AG04449 (cell line): ENCODE measurements at regions not wholly inside any gene's neighbourhood (a gene's known extent, or its start where the extent isn't known, plus 50 kb on each side); places are given as distances from the start of the nearest gene placed in this dataset.
"Not testable (repeated sequence)": the region's sequence is repeated elsewhere in the genome, so short reads cannot be mapped to it uniquely, and the experiment has no call there.

Experiments
- CTCF ChIA-PET: fragments of 350-600 bp; formaldehyde crosslinking; extraction: SDS; loops from one replicate; lab custom pipeline; 2021; ENCODE audit warnings: antibody characterized with exemption; lab: Yijun Ruan, JAX
- POLR2A ChIA-PET: fragments of 400-600, 350-600 bp; formaldehyde crosslinking; extraction: SDS; loops from one replicate; lab custom pipeline; 2020; ENCODE audit warnings: antibody characterized with exemption, inconsistent platforms; lab: Yijun Ruan, JAX
- DNase-seq: peaks from one replicate; pipeline ENCODE4 v3.0.0-alpha.2; 2010; ENCODE audit warnings: low read depth, low spot score
- H3K4me3 ChIP-seq: 2 replicates; pipeline ENCODE4 v1.5.1; 2011; ENCODE audit warnings: low read depth, mild to moderate bottlenecking, control low read depth, low read length
- TF ChIP-seq, protein P1 (sequence below): IDR thresholded peaks from one replicate; pipeline ENCODE4 v1.5.1; 2011; ENCODE audit warnings: mild to moderate bottlenecking, moderate library complexity, low read length, control low read depth, inconsistent platforms; ENCODE audit not compliant: insufficient read depth; ENCODE audit errors: missing control alignments

- DNase-seq, result no peak
- TF ChIP-seq, protein P1, sequence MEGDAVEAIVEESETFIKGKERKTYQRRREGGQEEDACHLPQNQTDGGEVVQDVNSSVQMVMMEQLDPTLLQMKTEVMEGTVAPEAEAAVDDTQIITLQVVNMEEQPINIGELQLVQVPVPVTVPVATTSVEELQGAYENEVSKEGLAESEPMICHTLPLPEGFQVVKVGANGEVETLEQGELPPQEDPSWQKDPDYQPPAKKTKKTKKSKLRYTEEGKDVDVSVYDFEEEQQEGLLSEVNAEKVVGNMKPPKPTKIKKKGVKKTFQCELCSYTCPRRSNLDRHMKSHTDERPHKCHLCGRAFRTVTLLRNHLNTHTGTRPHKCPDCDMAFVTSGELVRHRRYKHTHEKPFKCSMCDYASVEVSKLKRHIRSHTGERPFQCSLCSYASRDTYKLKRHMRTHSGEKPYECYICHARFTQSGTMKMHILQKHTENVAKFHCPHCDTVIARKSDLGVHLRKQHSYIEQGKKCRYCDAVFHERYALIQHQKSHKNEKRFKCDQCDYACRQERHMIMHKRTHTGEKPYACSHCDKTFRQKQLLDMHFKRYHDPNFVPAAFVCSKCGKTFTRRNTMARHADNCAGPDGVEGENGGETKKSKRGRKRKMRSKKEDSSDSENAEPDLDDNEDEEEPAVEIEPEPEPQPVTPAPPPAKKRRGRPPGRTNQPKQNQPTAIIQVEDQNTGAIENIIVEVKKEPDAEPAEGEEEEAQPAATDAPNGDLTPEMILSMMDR, result no peak
- POLR2A ChIA-PET, result no interaction called here
- CTCF ChIA-PET, result interaction anchor here (1.7 to 1.8 kb wide), 3 partner anchors 12 to 861 kb away, joined by 5 to 6 read pairs (median 5); no protein-coding TSS in a partner anchor
- H3K4me3 ChIP-seq, result no peak overlapping the region
Observed at GRCh38 chr11:79506734-79507344, 66.0 kb upstream of the TENM4 start.

DNA sequence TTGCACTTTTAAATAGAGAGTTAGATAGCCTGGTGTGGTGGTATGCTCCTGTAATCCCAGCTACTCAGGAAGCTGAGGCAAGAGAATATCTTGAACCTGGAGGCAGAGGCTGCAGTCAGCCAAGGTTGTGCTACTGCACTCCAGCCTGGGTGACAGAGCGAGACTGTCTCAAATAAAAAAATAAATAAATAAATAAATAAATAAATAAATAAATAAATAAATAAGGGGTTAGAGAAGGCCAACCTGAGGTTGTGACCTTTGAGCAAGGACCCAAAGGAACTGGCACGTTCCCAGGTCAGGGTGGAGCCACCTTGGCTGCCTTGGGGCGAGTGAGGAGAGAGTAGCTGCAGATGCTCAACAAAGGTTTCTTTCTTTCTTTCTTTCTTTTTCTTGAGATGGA is 65.3 kb upstream of the TENM4 start:
- TF ChIP-seq, protein P1, result no peak
- DNase-seq, result no peak
- no peak overlapping the region for H3K4me3 ChIP-seq
- POLR2A ChIA-PET, result no interaction called here
- CTCF ChIA-PET, result interaction anchor here (1.8 to 3.7 kb wide), 2 partner anchors 12 to 860 kb away, joined by 5 to 38 read pairs; no protein-coding TSS in a partner anchor

- POLR2A ChIA-PET, result no interaction called here
- TF ChIP-seq, protein P1, result no peak
- H3K4me3 ChIP-seq, result no peak overlapping the region
- no peak for DNase-seq
- CTCF ChIA-PET, result interaction anchor here (3.7 kb wide), 1 partner anchor 9 kb away, joined by 38 read pairs; no protein-coding TSS in a partner anchor
Observed at GRCh38 chr11:79503028-79503427, 62.2 kb upstream of the TENM4 start.

DNA sequence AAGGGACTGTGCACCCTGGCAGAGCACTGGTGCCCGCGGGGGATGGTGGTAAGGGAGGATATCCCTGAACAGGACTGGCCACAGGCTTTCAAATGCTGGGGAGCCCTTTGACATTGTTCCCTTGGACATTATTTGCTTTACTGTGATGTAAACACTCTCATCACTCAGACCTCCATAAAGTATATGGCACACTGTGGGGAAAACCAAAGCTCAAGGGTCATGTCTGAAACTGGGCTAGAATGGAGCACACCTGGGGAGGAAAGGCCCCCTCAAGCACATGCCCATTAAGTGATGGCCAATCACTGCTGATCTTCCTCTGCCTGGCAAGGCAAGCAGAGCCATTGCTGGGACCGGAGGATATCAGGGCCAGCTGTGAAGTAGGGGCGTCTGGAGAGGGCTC is 60.9 kb upstream of the TENM4 start:
- ChIA-PET CTCF (interaction anchor here (1.3 kb wide), 1 partner anchor 9 kb away, joined by 6 read pairs; no protein-coding TSS in a partner anchor), POLR2A (no interaction called here)
- no peak for DNase-seq
- TF ChIP-seq, protein P1, result no peak
- H3K4me3 ChIP-seq, result no peak overlapping the region

- DNase-seq, CTCF ChIA-PET, H3K4me3 ChIP-seq, POLR2A ChIA-PET: not testable (repeated sequence)
Observed at GRCh38 chr11:79499929-79500328, 59.1 kb upstream of the TENM4 start.

GRCh38 chr11:79498667-79499066 is 57.8 kb upstream of the TENM4 start:
- TF ChIP-seq, protein P1, result no peak
- H3K4me3 ChIP-seq, result no peak overlapping the region

More at GRCh38 chr11:79498667-79499066, 57.8 kb upstream of the TENM4 start:
- CTCF ChIA-PET, result no interaction called here
- DNase-seq, result no peak
- POLR2A ChIA-PET, result no interaction called here
